NCI-H345 treated with DMSO at 0.1 percent for 48 hours (cell line): ENCODE measurements at regions not wholly inside any gene's neighbourhood (a gene's known extent, or its start where the extent isn't known, plus 50 kb on each side); places are given as distances from the start of the nearest gene placed in this dataset.
"Not testable (repeated sequence)": the region's sequence is repeated elsewhere in the genome, so short reads cannot be mapped to it uniquely, and the experiment has no call there.

Source experiments
- DNase-seq: peaks from one replicate; lab custom pipeline; 2025; ENCODE audit not compliant: unreplicated experiment; lab: John Stamatoyannopoulos, UW

DNA sequence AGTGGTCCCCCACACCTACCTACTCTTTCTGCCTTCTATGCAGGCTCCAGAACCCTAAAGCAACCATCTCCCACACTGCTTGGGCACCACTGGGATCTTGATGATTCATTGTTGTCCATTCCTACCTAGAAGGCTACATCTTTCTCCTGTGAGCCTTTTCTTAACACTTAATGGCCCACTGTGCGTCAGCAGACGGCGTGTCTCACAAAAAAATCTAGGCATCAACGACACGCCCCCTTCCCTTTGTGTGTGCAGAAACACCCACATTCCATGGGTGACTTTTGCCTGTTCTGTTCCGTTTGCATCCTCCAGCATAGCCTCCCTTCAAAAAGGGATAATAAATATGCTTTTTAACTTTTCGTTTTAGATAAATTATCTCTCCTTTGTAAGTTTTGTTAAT, 99.7 kb upstream of the CYRIA start:
- no peak for DNase-seq

- DNase-seq = no peak
Measured at GRCh38 chr2:16764487-16764886, 98.9 kb upstream of the CYRIA start.

DNA sequence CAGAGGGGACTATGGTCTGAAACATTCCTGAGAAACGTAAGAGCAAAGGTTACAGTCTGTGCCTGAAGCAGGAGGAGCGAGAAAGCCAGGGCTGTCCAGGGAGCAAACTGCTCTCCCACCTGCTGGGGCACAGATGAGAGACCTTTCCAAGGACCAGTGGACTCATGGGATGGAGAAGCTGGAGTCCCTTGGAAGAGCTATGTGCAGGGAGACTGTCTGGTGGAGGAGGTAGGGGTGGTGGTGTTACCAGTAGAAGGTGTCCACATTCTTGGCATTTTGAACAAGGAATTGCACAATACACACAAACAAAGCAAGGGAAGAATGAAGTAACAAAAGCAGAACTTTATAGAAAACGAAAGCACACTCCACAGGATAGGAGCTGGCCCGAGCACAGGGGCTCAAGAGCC, 97.9 kb upstream of the CYRIA start:
- no peak for DNase-seq

- DNase-seq = no peak
Measured at GRCh38 chr2:16763056-16763455, 97.4 kb upstream of the CYRIA start.

- DNase-seq = no peak
Measured at GRCh38 chr2:16760426-16760825, 94.8 kb upstream of the CYRIA start.

DNA sequence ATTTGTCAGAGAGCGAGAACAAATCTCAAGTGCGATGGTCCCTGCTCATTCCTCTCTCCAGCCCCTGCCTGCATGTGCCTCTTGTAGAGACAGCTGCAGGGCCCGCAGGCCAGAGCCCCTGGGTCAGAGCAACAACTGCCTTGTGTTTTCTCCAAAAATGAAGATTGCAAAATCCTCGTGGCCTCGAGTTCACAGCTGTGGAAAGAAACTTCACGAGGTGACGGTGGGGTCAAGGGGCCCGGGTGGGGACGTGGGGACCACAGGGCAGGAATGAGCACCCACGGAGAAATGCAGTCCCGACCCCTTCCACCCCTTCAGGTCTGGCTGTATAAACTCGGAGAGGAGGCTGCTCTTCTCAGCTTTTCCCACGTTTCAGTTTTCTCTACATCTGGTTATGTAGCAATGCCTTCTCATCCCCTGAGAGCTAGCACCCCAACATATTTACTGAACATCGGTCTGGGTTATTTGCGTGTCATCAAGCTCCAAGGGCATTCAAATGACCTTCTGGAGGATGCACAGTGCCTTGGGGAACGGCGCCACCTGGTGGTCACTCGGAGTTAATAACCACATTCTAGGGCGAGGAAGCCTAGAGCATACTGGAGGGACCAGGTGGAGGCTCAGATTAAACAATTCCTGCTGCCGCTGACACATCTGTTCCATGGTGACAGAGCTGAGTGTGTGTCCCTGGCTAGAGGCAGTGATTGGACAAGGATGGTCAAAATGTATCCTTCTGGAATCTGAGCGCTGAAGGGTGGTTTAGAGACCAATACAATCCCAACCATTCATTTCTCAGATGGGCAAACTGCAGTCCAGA, 91.4 kb upstream of the CYRIA start:
- peak; percentile 70 for DNase-seq

- DNase-seq = no peak
Measured at GRCh38 chr2:16755442-16755841, 89.8 kb upstream of the CYRIA start.

- not testable (repeated sequence) for DNase-seq
Measured at GRCh38 chr2:16753025-16753424, 87.4 kb upstream of the CYRIA start.

DNA sequence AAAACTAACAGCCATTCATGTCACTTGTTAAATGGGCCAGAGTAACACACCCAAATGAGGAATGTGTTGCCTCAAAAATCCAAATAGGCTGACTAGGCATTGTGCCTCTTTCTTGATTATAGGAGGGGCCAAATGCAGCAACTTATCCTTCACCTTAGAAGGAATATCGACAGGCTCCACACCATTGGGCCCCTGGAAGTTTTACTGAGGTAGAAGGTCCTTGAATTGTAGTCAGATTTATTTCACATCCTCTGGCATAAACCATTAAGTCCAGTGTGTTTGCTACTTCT, 85.2 kb upstream of the CYRIA start:
- DNase-seq = not testable (repeated sequence)

GRCh38 chr2:16750175-16750924, 84.7 kb upstream of the CYRIA start:
- DNase-seq = no peak

DNA sequence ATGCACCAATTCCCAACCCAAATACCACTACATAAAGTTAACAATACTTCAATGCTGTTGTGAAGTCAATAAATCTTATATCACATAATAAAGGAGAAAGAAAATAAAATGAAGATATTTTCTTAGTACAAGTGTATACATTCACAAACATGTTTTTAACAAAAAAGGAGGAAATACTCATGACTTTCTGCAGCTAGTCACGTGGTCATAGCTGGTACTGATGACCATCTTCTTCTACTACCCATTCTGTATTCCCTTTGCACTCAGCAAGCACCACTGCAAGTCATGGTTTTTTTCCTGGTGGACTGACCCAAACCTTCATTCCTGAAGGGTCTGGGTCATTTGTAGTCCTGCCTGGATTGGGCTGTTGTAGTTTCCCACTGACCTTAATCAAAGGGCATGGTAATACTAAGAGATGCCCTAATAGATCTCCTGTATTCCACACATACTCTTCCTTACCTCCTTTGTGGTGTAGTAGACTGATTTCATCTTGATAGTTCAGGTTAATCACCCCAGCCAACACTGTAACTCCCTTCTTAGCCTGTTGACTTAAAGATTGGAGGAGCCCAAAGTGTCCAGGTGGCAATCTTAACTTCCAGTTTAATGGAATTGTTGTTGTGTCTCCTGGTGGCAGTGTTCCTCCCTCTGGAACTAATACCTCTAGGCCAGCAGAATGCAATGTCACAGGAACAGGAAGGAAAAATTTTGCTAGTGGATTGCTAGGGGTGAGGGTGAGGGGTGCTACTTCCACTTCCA, 83.1 kb upstream of the CYRIA start:
- not testable (repeated sequence) for DNase-seq

GRCh38 chr2:16747689-16748088, 82.1 kb upstream of the CYRIA start:
- no peak for DNase-seq

DNA sequence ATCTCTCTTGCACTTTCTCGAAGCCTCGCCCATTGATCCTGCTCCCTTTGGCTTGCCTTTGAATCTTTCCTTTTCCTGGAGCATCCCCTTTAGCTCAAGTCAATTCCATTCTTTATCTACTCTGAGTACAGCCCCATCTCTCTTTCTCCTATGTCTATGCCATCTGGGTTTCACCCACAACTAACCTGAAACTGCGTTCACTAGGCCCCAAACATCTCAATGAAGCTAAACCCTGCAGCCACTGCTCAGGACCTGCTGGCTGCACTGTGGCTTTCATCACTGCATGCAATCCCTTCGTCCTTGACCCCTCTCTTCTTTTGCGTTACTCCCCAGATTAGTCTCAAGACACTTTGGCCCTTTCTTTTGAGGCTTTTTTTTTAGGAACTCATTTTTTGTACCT, 81.6 kb upstream of the CYRIA start:
- DNase-seq = no peak

DNA sequence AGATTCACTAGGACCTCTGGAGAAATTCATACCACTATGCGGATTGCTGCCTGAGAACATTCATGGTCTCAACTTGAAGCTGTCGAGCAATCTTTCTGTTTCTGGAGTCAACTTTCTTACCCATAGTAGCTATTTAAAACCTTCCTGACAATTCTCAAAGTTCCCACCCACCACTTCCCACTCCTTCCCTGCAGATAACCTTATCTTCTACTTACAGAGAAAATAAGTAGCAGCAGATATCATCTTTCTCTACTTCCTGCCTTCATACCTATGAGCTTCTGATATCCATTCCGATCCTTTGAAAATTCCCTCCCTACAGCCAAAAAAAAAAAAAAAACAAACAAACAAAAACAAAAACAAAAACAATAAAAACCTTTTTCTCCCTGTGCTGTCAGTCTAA, 81.2 kb upstream of the CYRIA start:
- no peak for DNase-seq

GRCh38 chr2:16746329-16746728, 80.7 kb upstream of the CYRIA start:
- DNase-seq = no peak

DNA sequence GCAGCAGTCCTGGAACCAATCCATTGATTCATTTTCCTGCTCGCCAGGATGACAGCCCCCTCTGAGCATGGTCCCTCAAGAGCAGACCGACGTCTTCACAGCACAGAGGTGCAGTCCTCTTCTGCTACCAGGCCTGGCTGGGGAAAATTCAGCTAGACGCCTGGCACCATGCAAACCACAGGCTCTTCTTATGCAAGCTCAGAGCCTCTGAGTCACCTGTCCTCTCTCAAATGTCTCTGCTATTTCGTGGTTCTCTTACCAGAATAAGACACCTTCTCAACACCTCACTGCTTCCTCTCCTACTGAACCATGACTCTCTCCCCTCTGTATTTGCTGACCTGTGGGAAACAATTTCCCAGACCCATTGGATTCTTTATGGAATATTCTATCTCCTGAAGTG, 79.8 kb upstream of the CYRIA start:
- DNase-seq = no peak

GRCh38 chr2:16744521-16744920, 78.9 kb upstream of the CYRIA start:
- DNase-seq = no peak

- no peak for DNase-seq
Measured at GRCh38 chr2:16742026-16742425, 76.4 kb upstream of the CYRIA start.

- no peak for DNase-seq
Measured at GRCh38 chr2:16741498-16741897, 75.9 kb upstream of the CYRIA start.

GRCh38 chr2:16739778-16740581, 74.3 kb upstream of the CYRIA start:
- DNase-seq = no peak
